OCI-LY7 (cell line): ENCODE measurements at regions not wholly inside any gene's neighbourhood (a gene's known extent, or its start where the extent isn't known, plus 50 kb on each side); places are given as distances from the start of the nearest gene placed in this dataset.

Experiments
- CTCF ChIP-seq: fragments of 200-600 bp; sonication (generic); conservative IDR thresholded peaks from 2 replicates; pipeline ENCODE4 v1.5.1; 2014; ENCODE audit warnings: mild to moderate bottlenecking, antibody characterized with exemption, low read length, moderate library complexity, mixed read lengths
- EZH2phosphoT487 ChIP-seq: fragments of 200-600 bp; sonication (generic); IDR thresholded peaks from 2 replicates; pipeline ENCODE4 v1.6.1; 2018; ENCODE audit warnings: low read depth, borderline replicate concordance, mild to moderate bottlenecking, mixed run types, antibody characterized with exemption, low read length, moderate library complexity, mixed read lengths

DNA sequence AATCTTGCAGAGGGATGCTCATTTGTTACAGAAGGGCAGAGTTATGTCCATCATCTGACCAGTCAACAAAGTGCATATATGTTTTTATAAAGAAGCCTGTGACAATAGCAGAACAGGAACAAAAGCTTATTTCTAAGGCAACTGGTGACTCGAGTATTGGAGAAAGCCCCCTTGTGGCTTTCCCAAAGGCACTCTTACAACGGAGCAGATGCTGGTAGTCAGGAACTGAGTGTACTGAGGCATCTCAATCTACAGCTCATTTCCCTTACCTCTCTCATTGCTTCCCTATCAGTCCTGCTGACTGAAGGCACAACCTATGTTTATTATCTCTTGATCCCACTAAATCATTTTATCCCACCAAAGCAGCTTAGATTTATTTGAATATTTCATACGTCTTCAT, 557.1 kb upstream of the CHAC2 start:
- TF ChIP-seq CTCF (no peak), EZH2phosphoT487 (no peak)
